GM12878 (cell line): ENCODE measurements at regions not wholly inside any gene's neighbourhood (a gene's known extent, or its start where the extent isn't known, plus 50 kb on each side); places are given as distances from the start of the nearest gene placed in this dataset.

Experiments used
- ATAC-seq: fragments of 200-7000 bp; cut with Tn5 transposase; 3 replicates; pipeline ENCODE4 v1.9.1; 2020; ENCODE audit warnings: mild to moderate bottlenecking, moderate library complexity
- BruUV-seq: library from RNA; stranded (reverse); fragments of 400-500 nt; replicated peaks from 2 replicates; lab custom pipeline; 2021; lab: Mats Ljungman, UMichigan
- CTCF ChIA-PET: fragments of 300-600 bp; sonication (Branson Sonifier 250); formaldehyde crosslinking; extraction: SDS; loops from one replicate; lab custom pipeline; 2021; ENCODE audit warnings: inconsistent platforms; lab: Yijun Ruan, JAX
- POLR2A ChIA-PET: fragments of 350-600 bp; formaldehyde crosslinking; extraction: SDS; loops from one replicate; lab custom pipeline; 2021; ENCODE audit warnings: inconsistent platforms; lab: Charles Lee
- RAD21 ChIA-PET: fragments of 300-600 bp; sonication (Branson Sonifier 250); formaldehyde crosslinking; loops from one replicate; lab custom pipeline; 2023; ENCODE audit warnings: antibody characterized with exemption; ENCODE audit not compliant: unreplicated experiment; lab: Charles Lee
- SMC1A ChIA-PET: fragments of 300-600 bp; sonication (Branson Sonifier 250); formaldehyde crosslinking; loops from one replicate; lab custom pipeline; 2023; ENCODE audit not compliant: unreplicated experiment, uncharacterized antibody; lab: Charles Lee
- DNase-seq: peaks from one replicate; pipeline ENCODE4 v3.0.0-alpha.2; 2011; ENCODE audit warnings: low read depth, low spot score
- FAIRE-seq: peaks from 3 replicates; lab custom pipeline; 2011; peaks lifted over from hg19 to GRCh38; lab: Jason Lieb, UNC
- H2AFZ ChIP-seq: 2 replicates; pipeline ENCODE4 v1.6.0; 2011; ENCODE audit warnings: low read depth, low read length, control low read depth; ENCODE audit not compliant: control insufficient read depth
- H3K27ac ChIP-seq: 2 replicates; pipeline ENCODE4 v1.5.1; 2011; ENCODE audit warnings: control low read depth; ENCODE audit not compliant: control insufficient read depth, insufficient read depth
- H3K27me3 ChIP-seq, 2 experiments: replicated peaks in 1 of 2; 2 replicates each; pipeline versions ENCODE4 v1.6.0 to v1.6.1; 2011; ENCODE audit warnings: low read length in 1 of 2; ENCODE audit not compliant: control insufficient read depth in 2 of 2, insufficient read depth in 2 of 2
- H3K36me3 ChIP-seq, 2 experiments: 2 replicates each; pipeline ENCODE4 v1.5.1; 2011; ENCODE audit warnings: low read length in 1 of 2; ENCODE audit not compliant: control insufficient read depth in 2 of 2, insufficient read depth in 2 of 2
- H3K4me1 ChIP-seq: 2 replicates; pipeline ENCODE4 v1.6.1; 2011; ENCODE audit warnings: mild to moderate bottlenecking, low read length, moderate library complexity, mixed read lengths; ENCODE audit not compliant: control insufficient read depth, insufficient read depth
- H3K4me2 ChIP-seq: 2 replicates; pipeline ENCODE4 v1.6.0; 2011; ENCODE audit warnings: control low read depth; ENCODE audit not compliant: control insufficient read depth, insufficient read depth
- H3K4me3 ChIP-seq: fragments of 200-600 bp; sonication (generic); 2 replicates; pipeline ENCODE4 v1.5.1; 2016
- H3K79me2 ChIP-seq: 2 replicates; pipeline ENCODE4 v1.6.0; 2011; ENCODE audit warnings: low read length; ENCODE audit not compliant: control insufficient read depth, insufficient read depth
- H3K9ac ChIP-seq: 2 replicates; pipeline ENCODE4 v1.8.0; 2011; ENCODE audit warnings: low read length, control low read depth, mixed read lengths; ENCODE audit not compliant: control insufficient read depth, insufficient read depth
- H3K9me3 ChIP-seq: replicated peaks from 3 replicates; pipeline ENCODE4 v1.5.1; 2011; ENCODE audit warnings: mild to moderate bottlenecking, low read length; ENCODE audit not compliant: control insufficient read depth, insufficient read depth
- H4K20me1 ChIP-seq: 2 replicates; pipeline ENCODE4 v1.6.0; 2011; ENCODE audit not compliant: control insufficient read depth, insufficient read depth
- BCL11A ChIP-seq: IDR thresholded peaks from 2 replicates; pipeline ENCODE4 v1.6.1; 2011; ENCODE audit warnings: low read depth, low read length
- BCL3 ChIP-seq: IDR thresholded peaks from 2 replicates; pipeline ENCODE4 v1.6.1; 2011; ENCODE audit warnings: borderline replicate concordance, low read depth, mild to moderate bottlenecking, moderate library complexity, low read length; ENCODE audit not compliant: insufficient read depth, poor library complexity, severe bottlenecking
- EZH2 ChIP-seq: IDR thresholded peaks from 2 replicates; pipeline ENCODE4 v1.6.1; 2012; ENCODE audit warnings: low read depth, mild to moderate bottlenecking, control low read depth, inconsistent platforms, low read length, borderline replicate concordance; ENCODE audit not compliant: control insufficient read depth
- JUND ChIP-seq: IDR thresholded peaks from 2 replicates; pipeline ENCODE4 v1.6.1; 2012; ENCODE audit warnings: low read depth, mild to moderate bottlenecking, low read length, improper control_type of control experiment, moderate library complexity
- KLF5 ChIP-seq: fragments of 450-650 bp; IDR thresholded peaks from 2 replicates; pipeline ENCODE4 v1.6.1; 2014; ENCODE audit warnings: mild to moderate bottlenecking; ENCODE audit not compliant: partially characterized antibody
- PAX8 ChIP-seq: fragments of 450-650 bp; IDR thresholded peaks from 2 replicates; pipeline ENCODE4 v1.6.1; 2017; ENCODE audit warnings: mild to moderate bottlenecking, moderate library complexity
- SRF ChIP-seq, 2 experiments: IDR thresholded peaks; 2 replicates each; pipeline ENCODE4 v1.6.1; 2011; ENCODE audit warnings: low read depth in 2 of 2, low read length in 2 of 2, mild to moderate bottlenecking in 1 of 2, moderate library complexity in 1 of 2
- SUPT20H ChIP-seq: IDR thresholded peaks from 2 replicates; pipeline ENCODE4 v1.6.1; 2011; ENCODE audit warnings: low read depth, mild to moderate bottlenecking, low read length, moderate library complexity, borderline replicate concordance; ENCODE audit not compliant: control insufficient read depth
- ZBTB4 ChIP-seq: fragments of 450-650 bp; formaldehyde crosslinking; IDR thresholded peaks from 2 replicates; pipeline ENCODE4 v1.4.0; 2022; ENCODE audit warnings: mild to moderate bottlenecking, moderate library complexity
- WGBS: methylation state at CpG from one replicate; pipeline ENCODE4 v1.1.6; 2016; ENCODE audit warnings: low lambda C conversion rate; ENCODE audit not compliant: insufficient replicate concordance, insufficient coverage; ENCODE audit errors: missing lambda C conversion rate; 5-methylcytosine and 5-hydroxymethylcytosine counted together
- in situ Hi-C: fragments of 300-500 bp; cut with MboI; formaldehyde crosslinking; loops from 9 replicates; pipeline ENCODE4 v1.14.3; 2018; ENCODE audit warnings: mixed read lengths
- intact Hi-C: fragments of 100-400 bp; cut with micrococcal nuclease; formaldehyde crosslinking; loops from one replicate; pipeline ENCODE4 v1.14.2; 2022; ENCODE audit not compliant: unreplicated experiment
- TF ChIP-seq, protein P1 (sequence below): IDR thresholded peaks from 2 replicates; pipeline ENCODE4 v1.6.1; 2012; ENCODE audit warnings: mild to moderate bottlenecking, low read depth, low read length

GRCh38 chr12:131367983-131368667 is 342.8 kb upstream of the SFSWAP start:
- ChIA-PET SMC1A (no interaction called here), RAD21 (no interaction called here), CTCF (no interaction called here), POLR2A (no interaction called here)
- in situ Hi-C loops: no loop called here
- Histone ChIP-seq H3K27me3 (0 out of 4 replicates have a peak, but pooled peaks cover 0 to 2% of the 10 kb centered on the region in 2 experiments), H3K9ac (no peak overlapping the region), H4K20me1 (no peaks in the 10 kb centered on the region), H3K36me3 (no peaks in the 10 kb centered on the region), H3K4me1 (no peaks in the 10 kb centered on the region), H3K27ac (no peak overlapping the region), H2AFZ (no peak overlapping the region), H3K9me3 (no peaks in the 10 kb centered on the region), H3K79me2 (no peaks in the 10 kb centered on the region), H3K4me3 (no peak overlapping the region), H3K4me2 (no peak overlapping the region)
- FAIRE-seq (no peak), DNase-seq (no peak), ATAC-seq (no peak)
- intact Hi-C loops: no loop called here
- BruUV-seq: no TSS peak
- TF ChIP-seq KLF5 (no peak), BCL3 (no peak), EZH2 (no peak), ZBTB4 (CRISPR knock-in tag) (no peak), JUND (no peak), PAX8 (no peak), SUPT20H (no peak), BCL11A (no peak), SRF (IDR thresholded peaks at IDR 0.05; ENCODE audit: low read depth in 2 of 2, low read length in 2 of 2) (no peak)
- TF ChIP-seq, protein P1, sequence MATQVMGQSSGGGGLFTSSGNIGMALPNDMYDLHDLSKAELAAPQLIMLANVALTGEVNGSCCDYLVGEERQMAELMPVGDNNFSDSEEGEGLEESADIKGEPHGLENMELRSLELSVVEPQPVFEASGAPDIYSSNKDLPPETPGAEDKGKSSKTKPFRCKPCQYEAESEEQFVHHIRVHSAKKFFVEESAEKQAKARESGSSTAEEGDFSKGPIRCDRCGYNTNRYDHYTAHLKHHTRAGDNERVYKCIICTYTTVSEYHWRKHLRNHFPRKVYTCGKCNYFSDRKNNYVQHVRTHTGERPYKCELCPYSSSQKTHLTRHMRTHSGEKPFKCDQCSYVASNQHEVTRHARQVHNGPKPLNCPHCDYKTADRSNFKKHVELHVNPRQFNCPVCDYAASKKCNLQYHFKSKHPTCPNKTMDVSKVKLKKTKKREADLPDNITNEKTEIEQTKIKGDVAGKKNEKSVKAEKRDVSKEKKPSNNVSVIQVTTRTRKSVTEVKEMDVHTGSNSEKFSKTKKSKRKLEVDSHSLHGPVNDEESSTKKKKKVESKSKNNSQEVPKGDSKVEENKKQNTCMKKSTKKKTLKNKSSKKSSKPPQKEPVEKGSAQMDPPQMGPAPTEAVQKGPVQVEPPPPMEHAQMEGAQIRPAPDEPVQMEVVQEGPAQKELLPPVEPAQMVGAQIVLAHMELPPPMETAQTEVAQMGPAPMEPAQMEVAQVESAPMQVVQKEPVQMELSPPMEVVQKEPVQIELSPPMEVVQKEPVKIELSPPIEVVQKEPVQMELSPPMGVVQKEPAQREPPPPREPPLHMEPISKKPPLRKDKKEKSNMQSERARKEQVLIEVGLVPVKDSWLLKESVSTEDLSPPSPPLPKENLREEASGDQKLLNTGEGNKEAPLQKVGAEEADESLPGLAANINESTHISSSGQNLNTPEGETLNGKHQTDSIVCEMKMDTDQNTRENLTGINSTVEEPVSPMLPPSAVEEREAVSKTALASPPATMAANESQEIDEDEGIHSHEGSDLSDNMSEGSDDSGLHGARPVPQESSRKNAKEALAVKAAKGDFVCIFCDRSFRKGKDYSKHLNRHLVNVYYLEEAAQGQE: no peak
- 36% methylated on average over 12 of the region's 12 CpGs for WGBS
